Peyer's patch (tissue), 4 donors: ENCODE measurements at regions not wholly inside any gene's neighbourhood (a gene's known extent, or its start where the extent isn't known, plus 50 kb on each side); places are given as distances from the start of the nearest gene placed in this dataset.

Source experiments
- DNase-seq, 3 donors: peaks; one replicate each; pipeline ENCODE4 v3.0.0-alpha.2; 2017 to 2019
- H3K27ac ChIP-seq, 4 donors: fragments of 200-600 bp; sonication (generic); one replicate each; pipeline ENCODE4 v1.5.1; 2016 to 2019
- H3K27me3 ChIP-seq, 2 donors: fragments of 200-600 bp; sonication (generic); one replicate each; pipeline ENCODE4 v1.5.1; 2019
- H3K36me3 ChIP-seq, 3 donors: fragments of 200-600 bp; sonication (generic); one replicate each; pipeline ENCODE4 v1.5.1; 2016 to 2019
- H3K4me1 ChIP-seq, 4 donors: fragments of 200-600 bp; sonication (generic); one replicate each; pipeline ENCODE4 v1.5.1; 2016 to 2019
- H3K4me3 ChIP-seq, 4 donors: fragments of 200-600 bp; sonication (generic); 1 replicate in 3 of 4; 2 replicates in 1 of 4; pipeline ENCODE4 v1.5.1; 2016 to 2019; ENCODE audit warnings: mild to moderate bottlenecking in 1 of 4
- H3K9me3 ChIP-seq, 4 donors: fragments of 200-600 bp; sonication (generic); one replicate each; pipeline ENCODE4 v1.5.1; 2016 to 2019; ENCODE audit warnings: mild to moderate bottlenecking in 1 of 4
- POLR2A ChIP-seq, 2 donors: fragments of 450-650 bp; IDR thresholded peaks; one replicate each; pipeline ENCODE4 v1.5.1; 2017; ENCODE audit warnings: antibody characterized with exemption in 2 of 2, mild to moderate bottlenecking in 2 of 2, moderate library complexity in 2 of 2
- TF ChIP-seq, protein P1 (sequence below), 6 experiments: fragments of 450-650 bp in 4 of 6; fragments of 200-600 bp in 2 of 6; sonication (generic) in 1 of 6; IDR thresholded peaks; one replicate each; pipeline ENCODE4 v1.5.1; 2017 to 2019; ENCODE audit warnings: antibody characterized with exemption in 6 of 6, mild to moderate bottlenecking in 3 of 6, moderate library complexity in 1 of 6

GRCh38 chr17:53176629-53177028 lies 646.1 kb upstream of the KIF2B start:
- Histone ChIP-seq H3K4me3 (no peak overlapping the region), H3K27me3 (no peaks in the 10 kb centered on the region), H3K36me3 (no peaks in the 10 kb centered on the region), H3K27ac (no peak overlapping the region), H3K9me3 (peaks cover 0 to 7% (median 0%) of the 10 kb centered on the region in 4 donors), H3K4me1 (no peaks in the 10 kb centered on the region)
- TF ChIP-seq POLR2A (IDR thresholded peaks at IDR 0.05) = no peak
- DNase-seq = no peak

- H3K4me3 ChIP-seq = no peak overlapping the region
- no peak for DNase-seq
- no peaks in the 10 kb centered on the region for H3K27me3 ChIP-seq
- H3K4me1 ChIP-seq = no peaks in the 10 kb centered on the region
- TF ChIP-seq, protein P1, sequence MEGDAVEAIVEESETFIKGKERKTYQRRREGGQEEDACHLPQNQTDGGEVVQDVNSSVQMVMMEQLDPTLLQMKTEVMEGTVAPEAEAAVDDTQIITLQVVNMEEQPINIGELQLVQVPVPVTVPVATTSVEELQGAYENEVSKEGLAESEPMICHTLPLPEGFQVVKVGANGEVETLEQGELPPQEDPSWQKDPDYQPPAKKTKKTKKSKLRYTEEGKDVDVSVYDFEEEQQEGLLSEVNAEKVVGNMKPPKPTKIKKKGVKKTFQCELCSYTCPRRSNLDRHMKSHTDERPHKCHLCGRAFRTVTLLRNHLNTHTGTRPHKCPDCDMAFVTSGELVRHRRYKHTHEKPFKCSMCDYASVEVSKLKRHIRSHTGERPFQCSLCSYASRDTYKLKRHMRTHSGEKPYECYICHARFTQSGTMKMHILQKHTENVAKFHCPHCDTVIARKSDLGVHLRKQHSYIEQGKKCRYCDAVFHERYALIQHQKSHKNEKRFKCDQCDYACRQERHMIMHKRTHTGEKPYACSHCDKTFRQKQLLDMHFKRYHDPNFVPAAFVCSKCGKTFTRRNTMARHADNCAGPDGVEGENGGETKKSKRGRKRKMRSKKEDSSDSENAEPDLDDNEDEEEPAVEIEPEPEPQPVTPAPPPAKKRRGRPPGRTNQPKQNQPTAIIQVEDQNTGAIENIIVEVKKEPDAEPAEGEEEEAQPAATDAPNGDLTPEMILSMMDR (IDR thresholded peaks at IDR 0.05) = no peak
- TF ChIP-seq POLR2A (IDR thresholded peaks at IDR 0.05) = no peak
- no peaks in the 10 kb centered on the region for H3K36me3 ChIP-seq
- no peak overlapping the region for H3K27ac ChIP-seq
- H3K9me3 ChIP-seq = no peaks in the 10 kb centered on the region
Measured at GRCh38 chr17:53168413-53168812, 654.3 kb upstream of the KIF2B start.

- Histone ChIP-seq H3K4me1 (no peaks in the 10 kb centered on the region), H3K27ac (no peak overlapping the region), H3K36me3 (no peaks in the 10 kb centered on the region), H3K9me3 (no peaks in the 10 kb centered on the region), H3K27me3 (no peaks in the 10 kb centered on the region), H3K4me3 (no peak overlapping the region)
- DNase-seq = no peak
- no peak for TF ChIP-seq POLR2A (IDR thresholded peaks at IDR 0.05)
- TF ChIP-seq, protein P1 (IDR thresholded peaks at IDR 0.05) = no peak
Measured at GRCh38 chr17:53166731-53167130, 656.0 kb upstream of the KIF2B start.

DNA sequence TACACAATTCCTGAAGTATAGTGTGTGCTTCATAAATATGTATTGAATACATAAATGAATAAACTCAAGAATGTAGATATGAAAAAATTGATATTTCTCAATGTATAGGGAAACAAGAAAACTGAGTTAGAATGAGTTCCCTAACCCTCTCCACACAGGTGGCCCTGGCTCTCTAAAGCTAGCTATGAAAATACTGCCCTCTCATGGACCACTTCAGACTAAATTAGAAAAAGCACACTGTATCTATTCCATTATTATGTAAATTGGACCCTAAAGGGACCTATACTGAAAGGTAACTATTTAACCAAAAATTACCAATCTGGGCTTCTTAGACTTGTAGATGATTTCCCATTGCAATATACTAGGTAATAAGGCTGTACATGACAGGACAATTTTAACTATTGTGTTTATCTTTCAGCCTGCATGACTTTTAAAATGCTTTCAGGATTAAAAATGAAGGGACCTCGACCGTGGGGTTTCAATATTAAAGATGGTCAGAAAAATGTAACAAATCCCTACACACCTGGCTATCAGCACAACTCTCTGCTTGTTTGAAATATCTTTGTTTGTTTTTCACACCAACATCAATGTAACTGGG lies 672.5 kb upstream of the KIF2B start:
- Histone ChIP-seq H3K36me3 (no peaks in the 10 kb centered on the region), H3K4me3 (no peak overlapping the region), H3K27ac (no peak overlapping the region), H3K4me1 (no peaks in the 10 kb centered on the region), H3K9me3 (no peaks in the 10 kb centered on the region), H3K27me3 (no peaks in the 10 kb centered on the region)
- TF ChIP-seq, protein P1 (IDR thresholded peaks at IDR 0.05) = no peak
- TF ChIP-seq POLR2A (IDR thresholded peaks at IDR 0.05) = no peak
- DNase-seq = no peak

- Histone ChIP-seq H3K27me3 (no peaks in the 10 kb centered on the region), H3K9me3 (no peaks in the 10 kb centered on the region), H3K4me1 (no peaks in the 10 kb centered on the region), H3K36me3 (no peaks in the 10 kb centered on the region), H3K27ac (no peak overlapping the region), H3K4me3 (no peak overlapping the region)
- no peak for DNase-seq
- no peak for TF ChIP-seq POLR2A (IDR thresholded peaks at IDR 0.05)
- TF ChIP-seq, protein P1 (IDR thresholded peaks at IDR 0.05) = no peak
Measured at GRCh38 chr17:53149316-53149715, 673.4 kb upstream of the KIF2B start.

- TF ChIP-seq POLR2A (IDR thresholded peaks at IDR 0.05) = no peak
- TF ChIP-seq, protein P1 (IDR thresholded peaks at IDR 0.05) = no peak
- DNase-seq = no peak
- no peak overlapping the region for H3K27ac ChIP-seq
Measured at GRCh38 chr17:53148058-53148457, 674.7 kb upstream of the KIF2B start.

More at GRCh38 chr17:53148058-53148457, 674.7 kb upstream of the KIF2B start:
- Histone ChIP-seq H3K4me3 (no peak overlapping the region), H3K4me1 (no peaks in the 10 kb centered on the region), H3K27me3 (no peaks in the 10 kb centered on the region), H3K9me3 (no peaks in the 10 kb centered on the region), H3K36me3 (no peaks in the 10 kb centered on the region)
